ENCODE measurements at regions not wholly inside any gene's neighbourhood (a gene's known extent, or its start where the extent isn't known, plus 50 kb on each side); places are given as distances from the start of the nearest gene placed in this dataset.
"Not testable (repeated sequence)": the region's sequence is repeated elsewhere in the genome, so short reads cannot be mapped to it uniquely, and the experiment has no call there.

- Mint-ChIP-seq H3K27ac (no peak overlapping the region), H3K9me3 (peaks cover 6% of the 10 kb centered on the region), H3K4me3 (no peak overlapping the region), H3K4me1 (no peaks in the 10 kb centered on the region), H3K27me3 (no peaks in the 10 kb centered on the region), H3K36me3 (no peaks in the 10 kb centered on the region)
- DNase-seq (no peak), ATAC-seq (ENCODE audit: low read depth) (no peak)
- POLR2A ChIA-PET, result no interaction called here
These were observed 541.4 kb upstream of the DDX18 start for GRCh38 chr2:117273009-117273671.

GRCh38 chr2:117293012-117293411, 521.5 kb upstream of the DDX18 start:
- peaks cover 2% of the 10 kb centered on the region for H3K9me3 Mint-ChIP-seq
- H3K4me1 Mint-ChIP-seq, result no peaks in the 10 kb centered on the region
- no peak for ATAC-seq (ENCODE audit: low read depth)
- POLR2A ChIA-PET, result no interaction called here
- H3K36me3 Mint-ChIP-seq, result no peaks in the 10 kb centered on the region
- no peak overlapping the region for H3K27ac Mint-ChIP-seq
- H3K4me3 Mint-ChIP-seq, result no peak overlapping the region
- no peak for DNase-seq
- H3K27me3 Mint-ChIP-seq, result no peaks in the 10 kb centered on the region

- no peaks in the 10 kb centered on the region for H3K27me3 Mint-ChIP-seq
- no peak overlapping the region for H3K27ac Mint-ChIP-seq
- DNase-seq, result no peak
- no peak overlapping the region for H3K4me3 Mint-ChIP-seq
- ATAC-seq (ENCODE audit: low read depth), result no peak
- no peaks in the 10 kb centered on the region for H3K36me3 Mint-ChIP-seq
- H3K4me1 Mint-ChIP-seq, result no peaks in the 10 kb centered on the region
- peaks cover 1% of the 10 kb centered on the region for H3K9me3 Mint-ChIP-seq
- POLR2A ChIA-PET, result no interaction called here
These were observed 515.0 kb upstream of the DDX18 start for GRCh38 chr2:117299451-117299850.

GRCh38 chr2:117308861-117309770, 505.4 kb upstream of the DDX18 start:
- no peak overlapping the region for H3K27ac Mint-ChIP-seq
- H3K4me3 Mint-ChIP-seq, result no peak overlapping the region
- H3K36me3 Mint-ChIP-seq, result no peaks in the 10 kb centered on the region
- H3K9me3 Mint-ChIP-seq, result peaks cover 3% of the 10 kb centered on the region
- no peaks in the 10 kb centered on the region for H3K27me3 Mint-ChIP-seq
- ATAC-seq (ENCODE audit: low read depth), result no peak
- H3K4me1 Mint-ChIP-seq, result no peaks in the 10 kb centered on the region
- POLR2A ChIA-PET, result no interaction called here
- DNase-seq, result no peak

GRCh38 chr2:117321816-117322215, 492.7 kb upstream of the DDX18 start:
- H3K27me3 Mint-ChIP-seq, result no peaks in the 10 kb centered on the region
- no peak for DNase-seq
- no peak for ATAC-seq (ENCODE audit: low read depth)
- H3K4me3 Mint-ChIP-seq, result no peak overlapping the region
- no peaks in the 10 kb centered on the region for H3K36me3 Mint-ChIP-seq
- H3K9me3 Mint-ChIP-seq, result peaks cover 7% of the 10 kb centered on the region
- no peak overlapping the region for H3K27ac Mint-ChIP-seq
- H3K4me1 Mint-ChIP-seq, result no peaks in the 10 kb centered on the region
- POLR2A ChIA-PET, result no interaction called here

GRCh38 chr2:117323331-117323730, 491.2 kb upstream of the DDX18 start:
- peaks cover 2% of the 10 kb centered on the region for H3K9me3 Mint-ChIP-seq
- POLR2A ChIA-PET, result no interaction called here
- DNase-seq (no peak), ATAC-seq (ENCODE audit: low read depth) (no peak)
- no peaks in the 10 kb centered on the region for H3K4me1 Mint-ChIP-seq
- no peak overlapping the region for H3K27ac Mint-ChIP-seq
- no peaks in the 10 kb centered on the region for H3K27me3 Mint-ChIP-seq
- no peaks in the 10 kb centered on the region for H3K36me3 Mint-ChIP-seq
- H3K4me3 Mint-ChIP-seq, result no peak overlapping the region

GRCh38 chr2:117330641-117331040, 483.9 kb upstream of the DDX18 start:
- Mint-ChIP-seq H3K4me3 (no peak overlapping the region), H3K4me1 (no peaks in the 10 kb centered on the region), H3K36me3 (no peaks in the 10 kb centered on the region), H3K27ac (no peak overlapping the region), H3K27me3 (no peaks in the 10 kb centered on the region), H3K9me3 (peaks cover 1% of the 10 kb centered on the region)
- POLR2A ChIA-PET, result no interaction called here
- no peak for DNase-seq
- no peak for ATAC-seq (ENCODE audit: low read depth)

- POLR2A ChIA-PET, result no interaction called here
- Mint-ChIP-seq H3K36me3 (no peaks in the 10 kb centered on the region), H3K27me3 (no peaks in the 10 kb centered on the region), H3K27ac (no peak overlapping the region), H3K9me3 (peaks cover 5% of the 10 kb centered on the region), H3K4me1 (no peaks in the 10 kb centered on the region), H3K4me3 (no peak overlapping the region)
- DNase-seq (no peak), ATAC-seq (ENCODE audit: low read depth) (no peak)
These were observed 478.5 kb upstream of the DDX18 start for GRCh38 chr2:117335967-117336366.

GRCh38 chr2:117336496-117336895, 478.0 kb upstream of the DDX18 start:
- ATAC-seq (ENCODE audit: low read depth) (no peak), DNase-seq (no peak)
- no peaks in the 10 kb centered on the region for H3K27me3 Mint-ChIP-seq
- no peak overlapping the region for H3K4me3 Mint-ChIP-seq
- POLR2A ChIA-PET, result no interaction called here
- no peak overlapping the region for H3K27ac Mint-ChIP-seq
- no peaks in the 10 kb centered on the region for H3K4me1 Mint-ChIP-seq
- peaks cover 4% of the 10 kb centered on the region for H3K9me3 Mint-ChIP-seq
- no peaks in the 10 kb centered on the region for H3K36me3 Mint-ChIP-seq

- H3K36me3 Mint-ChIP-seq; H3K9me3 Mint-ChIP-seq; DNase-seq; H3K27ac Mint-ChIP-seq; H3K4me1 Mint-ChIP-seq; H3K27me3 Mint-ChIP-seq; ATAC-seq (ENCODE audit: low read depth); H3K4me3 Mint-ChIP-seq; POLR2A ChIA-PET: not testable (repeated sequence)
These were observed 476.5 kb upstream of the DDX18 start for GRCh38 chr2:117337981-117338380.

GRCh38 chr2:117339980-117340379, 474.5 kb upstream of the DDX18 start:
- ATAC-seq (ENCODE audit: low read depth), result no peak
- Mint-ChIP-seq H3K4me1 (no peaks in the 10 kb centered on the region), H3K9me3 (peaks cover 6% of the 10 kb centered on the region), H3K36me3 (no peaks in the 10 kb centered on the region), H3K4me3 (no peak overlapping the region), H3K27ac (no peak overlapping the region), H3K27me3 (no peaks in the 10 kb centered on the region)
- no peak for DNase-seq
- POLR2A ChIA-PET, result no interaction called here

GRCh38 chr2:117341690-117342089, 472.8 kb upstream of the DDX18 start:
- DNase-seq (no peak), ATAC-seq (ENCODE audit: low read depth) (no peak)
- no peak overlapping the region for H3K4me3 Mint-ChIP-seq
- no peaks in the 10 kb centered on the region for H3K4me1 Mint-ChIP-seq
- no peak overlapping the region for H3K27ac Mint-ChIP-seq
- no peaks in the 10 kb centered on the region for H3K27me3 Mint-ChIP-seq
- no peaks in the 10 kb centered on the region for H3K36me3 Mint-ChIP-seq
- POLR2A ChIA-PET, result no interaction called here
- H3K9me3 Mint-ChIP-seq, result peaks cover 6% of the 10 kb centered on the region

GRCh38 chr2:117342415-117342814, 472.1 kb upstream of the DDX18 start:
- Mint-ChIP-seq H3K4me1 (no peaks in the 10 kb centered on the region), H3K4me3 (no peak overlapping the region), H3K27me3 (no peaks in the 10 kb centered on the region), H3K9me3 (peaks cover 3% of the 10 kb centered on the region), H3K36me3 (no peaks in the 10 kb centered on the region), H3K27ac (no peak overlapping the region)
- DNase-seq (no peak), ATAC-seq (ENCODE audit: low read depth) (no peak)
- POLR2A ChIA-PET, result no interaction called here

- no peaks in the 10 kb centered on the region for H3K4me1 Mint-ChIP-seq
- ATAC-seq (ENCODE audit: low read depth) (no peak), DNase-seq (no peak)
- no peaks in the 10 kb centered on the region for H3K27me3 Mint-ChIP-seq
- peaks cover 3% of the 10 kb centered on the region for H3K9me3 Mint-ChIP-seq
- H3K27ac Mint-ChIP-seq, result no peak overlapping the region
- no peak overlapping the region for H3K4me3 Mint-ChIP-seq
- POLR2A ChIA-PET, result no interaction called here
- H3K36me3 Mint-ChIP-seq, result no peaks in the 10 kb centered on the region
These were observed 464.8 kb upstream of the DDX18 start for GRCh38 chr2:117349687-117350086.

Measured in activated naive CD8-positive, alpha-beta T cell treated with anti-CD3 and anti-CD28 coated beads, Interleukin-2, amount 10 ng/mL, durations not matched to agents 7 days and 5 days (primary cell).